ENCODE measurements at regions not wholly inside any gene's neighbourhood (a gene's known extent, or its start where the extent isn't known, plus 50 kb on each side); places are given as distances from the start of the nearest gene placed in this dataset.

- no peaks in the 10 kb centered on the region for H3K9me3 ChIP-seq
- WGBS, 5 donors: 86 to 93% (median 90%) methylated on average over 6 of the region's 6 CpGs
- no peak overlapping the region for H3K27ac ChIP-seq
- no peaks in the 10 kb centered on the region for H3K27me3 ChIP-seq (replicated peaks in 1 of 7)
- no peaks in the 10 kb centered on the region for H3K36me3 ChIP-seq
- H3K4me1 ChIP-seq: no peaks in the 10 kb centered on the region
- no peak for DNase-seq
- H3K4me3 ChIP-seq: no peak overlapping the region
- TF ChIP-seq POLR2AphosphoS5 (IDR thresholded peaks at IDR 0.05): no peak
- TF ChIP-seq CTCF (IDR thresholded peaks at IDR 0.05 in 8 of 11, conservative IDR thresholded peaks at IDR 0.05 in 3 of 11): no peak
- TF ChIP-seq POLR2A (IDR thresholded peaks at IDR 0.05): no peak
- intact Hi-C loops (cut with DNase I; ENCODE audit: low total_unique reads): no loop called here
Observed at GRCh38 chr5:72630721-72631120, 123.5 kb upstream of the ZNF366 start.

GRCh38 chr5:72630081-72630480 is 122.9 kb upstream of the ZNF366 start:
- Histone ChIP-seq H3K4me3 (no peak overlapping the region), H3K9me3 (no peaks in the 10 kb centered on the region), H3K27me3 (replicated peaks in 1 of 7) (no peaks in the 10 kb centered on the region), H3K27ac (no peak overlapping the region), H3K4me1 (no peaks in the 10 kb centered on the region), H3K36me3 (no peaks in the 10 kb centered on the region)
- TF ChIP-seq POLR2A (IDR thresholded peaks at IDR 0.05) (no peak), CTCF (IDR thresholded peaks at IDR 0.05 in 8 of 11, conservative IDR thresholded peaks at IDR 0.05 in 3 of 11) (no peak), POLR2AphosphoS5 (IDR thresholded peaks at IDR 0.05) (no peak)
- 90 to 96% (median 94%) methylated on average over 2 of the region's 2 CpGs for WGBS, 5 donors
- intact Hi-C loops (cut with DNase I; ENCODE audit: low total_unique reads): no loop called here
- DNase-seq: no peak

- TF ChIP-seq CTCF (IDR thresholded peaks at IDR 0.05 in 8 of 11, conservative IDR thresholded peaks at IDR 0.05 in 3 of 11) (no peak), POLR2A (IDR thresholded peaks at IDR 0.05) (no peak), POLR2AphosphoS5 (IDR thresholded peaks at IDR 0.05) (no peak)
- whole genome bisulfite sequencing, 5 donors: 67 to 92% (median 80%) methylated on average over 2 of the region's 2 CpGs
- Histone ChIP-seq H3K27ac (no peak overlapping the region), H3K4me1 (no peaks in the 10 kb centered on the region), H3K9me3 (no peaks in the 10 kb centered on the region), H3K4me3 (no peak overlapping the region), H3K27me3 (replicated peaks in 1 of 7) (no peaks in the 10 kb centered on the region), H3K36me3 (no peaks in the 10 kb centered on the region)
- intact Hi-C loops (cut with DNase I; ENCODE audit: low total_unique reads): no loop called here
- DNase-seq: no peak
Observed at GRCh38 chr5:72628771-72629371, 121.7 kb upstream of the ZNF366 start.

- no peak for DNase-seq
- H3K27me3 ChIP-seq (replicated peaks in 1 of 7): no peaks in the 10 kb centered on the region
- intact Hi-C loops (cut with DNase I; ENCODE audit: low total_unique reads): no loop called here
- no peaks in the 10 kb centered on the region for H3K9me3 ChIP-seq
- TF ChIP-seq CTCF (IDR thresholded peaks at IDR 0.05 in 8 of 11, conservative IDR thresholded peaks at IDR 0.05 in 3 of 11): no peak
- TF ChIP-seq POLR2AphosphoS5 (IDR thresholded peaks at IDR 0.05): no peak
- no peak for TF ChIP-seq POLR2A (IDR thresholded peaks at IDR 0.05)
- H3K27ac ChIP-seq: no peak overlapping the region
- H3K4me1 ChIP-seq: no peaks in the 10 kb centered on the region
- no peaks in the 10 kb centered on the region for H3K36me3 ChIP-seq
- H3K4me3 ChIP-seq: no peak overlapping the region
Observed at GRCh38 chr5:72625332-72625731, 118.1 kb upstream of the ZNF366 start.
